Hepatocyte (in vitro differentiated cells): ENCODE measurements at regions not wholly inside any gene's neighbourhood (a gene's known extent, or its start where the extent isn't known, plus 50 kb on each side); places are given as distances from the start of the nearest gene placed in this dataset.

Experiments used
- EZH2phosphoT487 ChIP-seq: fragments of 200-600 bp; sonication (generic); IDR thresholded peaks from one replicate; pipeline ENCODE4 v1.6.1; 2018; ENCODE audit warnings: antibody characterized with exemption, mild to moderate bottlenecking, low read depth, moderate library complexity; ENCODE audit not compliant: unreplicated experiment, severe bottlenecking
- TF ChIP-seq, protein P1 (sequence below): fragments of 200-600 bp; sonication (generic); IDR thresholded peaks from 2 replicates; pipeline ENCODE4 v1.5.1; 2016; ENCODE audit warnings: antibody characterized with exemption, mild to moderate bottlenecking; ENCODE audit not compliant: poor library complexity

DNA sequence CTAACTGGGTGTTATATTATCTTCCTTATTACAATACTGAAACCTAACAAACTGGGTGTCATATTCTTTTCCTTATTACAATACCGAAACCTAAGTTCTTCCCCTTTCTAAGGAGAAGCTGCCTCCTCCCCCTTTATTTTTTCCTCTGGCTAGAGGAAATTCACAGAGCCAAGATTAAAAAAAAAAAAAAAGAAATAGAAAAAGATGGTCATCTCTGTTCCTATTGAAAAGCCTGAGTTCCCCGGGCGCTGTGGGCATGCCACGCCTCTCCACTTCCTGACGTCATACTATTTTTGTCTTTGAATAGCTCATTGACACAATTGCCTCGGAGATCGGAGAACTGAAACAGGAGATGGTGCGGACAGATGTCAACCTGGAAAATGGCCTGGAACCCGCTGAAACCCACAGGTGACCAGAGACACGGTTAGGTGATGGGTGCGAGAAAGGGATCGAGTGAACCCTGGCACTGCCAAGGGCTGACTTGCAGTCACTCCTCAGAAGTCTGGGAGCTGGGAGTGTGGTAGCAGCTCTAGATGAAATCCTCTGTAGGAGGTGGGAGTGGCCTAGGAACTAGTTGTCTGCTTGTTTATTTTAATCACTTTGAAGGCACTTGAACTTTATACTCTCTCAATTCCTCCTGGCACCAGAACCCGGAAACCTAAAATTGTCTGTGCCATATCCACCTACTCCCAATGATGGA is 82.2 kb upstream of the NAA20 start:
- TF ChIP-seq EZH2phosphoT487, result no peak
- TF ChIP-seq, protein P1, sequence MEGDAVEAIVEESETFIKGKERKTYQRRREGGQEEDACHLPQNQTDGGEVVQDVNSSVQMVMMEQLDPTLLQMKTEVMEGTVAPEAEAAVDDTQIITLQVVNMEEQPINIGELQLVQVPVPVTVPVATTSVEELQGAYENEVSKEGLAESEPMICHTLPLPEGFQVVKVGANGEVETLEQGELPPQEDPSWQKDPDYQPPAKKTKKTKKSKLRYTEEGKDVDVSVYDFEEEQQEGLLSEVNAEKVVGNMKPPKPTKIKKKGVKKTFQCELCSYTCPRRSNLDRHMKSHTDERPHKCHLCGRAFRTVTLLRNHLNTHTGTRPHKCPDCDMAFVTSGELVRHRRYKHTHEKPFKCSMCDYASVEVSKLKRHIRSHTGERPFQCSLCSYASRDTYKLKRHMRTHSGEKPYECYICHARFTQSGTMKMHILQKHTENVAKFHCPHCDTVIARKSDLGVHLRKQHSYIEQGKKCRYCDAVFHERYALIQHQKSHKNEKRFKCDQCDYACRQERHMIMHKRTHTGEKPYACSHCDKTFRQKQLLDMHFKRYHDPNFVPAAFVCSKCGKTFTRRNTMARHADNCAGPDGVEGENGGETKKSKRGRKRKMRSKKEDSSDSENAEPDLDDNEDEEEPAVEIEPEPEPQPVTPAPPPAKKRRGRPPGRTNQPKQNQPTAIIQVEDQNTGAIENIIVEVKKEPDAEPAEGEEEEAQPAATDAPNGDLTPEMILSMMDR, result no peak
